ENCODE measurements at regions not wholly inside any gene's neighbourhood (a gene's known extent, or its start where the extent isn't known, plus 50 kb on each side); places are given as distances from the start of the nearest gene placed in this dataset.

DNA sequence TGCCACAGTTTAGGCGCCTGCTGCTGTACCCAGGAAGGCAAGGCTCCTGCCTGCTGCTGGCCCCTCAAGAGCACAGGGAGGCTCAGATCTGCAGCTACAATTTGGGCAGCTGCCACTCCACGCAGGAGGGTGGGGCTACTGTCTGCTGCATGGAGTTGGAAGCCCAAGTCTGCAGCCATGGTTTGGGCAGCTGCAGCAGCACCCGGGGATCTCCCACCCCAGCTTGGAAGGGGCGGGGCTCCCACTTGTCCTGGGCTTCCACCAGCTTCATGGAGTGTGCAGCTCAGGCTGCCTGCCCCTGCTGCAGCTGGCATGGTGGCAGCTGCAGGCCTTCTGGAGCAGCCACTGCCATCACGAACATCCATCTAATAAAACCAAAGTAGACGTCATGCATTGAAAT, 512.9 kb downstream of the PYDC2 start:
- TF ChIP-seq, protein P1, sequence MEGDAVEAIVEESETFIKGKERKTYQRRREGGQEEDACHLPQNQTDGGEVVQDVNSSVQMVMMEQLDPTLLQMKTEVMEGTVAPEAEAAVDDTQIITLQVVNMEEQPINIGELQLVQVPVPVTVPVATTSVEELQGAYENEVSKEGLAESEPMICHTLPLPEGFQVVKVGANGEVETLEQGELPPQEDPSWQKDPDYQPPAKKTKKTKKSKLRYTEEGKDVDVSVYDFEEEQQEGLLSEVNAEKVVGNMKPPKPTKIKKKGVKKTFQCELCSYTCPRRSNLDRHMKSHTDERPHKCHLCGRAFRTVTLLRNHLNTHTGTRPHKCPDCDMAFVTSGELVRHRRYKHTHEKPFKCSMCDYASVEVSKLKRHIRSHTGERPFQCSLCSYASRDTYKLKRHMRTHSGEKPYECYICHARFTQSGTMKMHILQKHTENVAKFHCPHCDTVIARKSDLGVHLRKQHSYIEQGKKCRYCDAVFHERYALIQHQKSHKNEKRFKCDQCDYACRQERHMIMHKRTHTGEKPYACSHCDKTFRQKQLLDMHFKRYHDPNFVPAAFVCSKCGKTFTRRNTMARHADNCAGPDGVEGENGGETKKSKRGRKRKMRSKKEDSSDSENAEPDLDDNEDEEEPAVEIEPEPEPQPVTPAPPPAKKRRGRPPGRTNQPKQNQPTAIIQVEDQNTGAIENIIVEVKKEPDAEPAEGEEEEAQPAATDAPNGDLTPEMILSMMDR (IDR thresholded peaks at IDR 0.05), result no peak
- TF ChIP-seq POLR2A (IDR thresholded peaks at IDR 0.05), result no peak

Measured in lower leg skin (tissue), 3 donors.